HL-60 (cell line): ENCODE measurements at regions not wholly inside any gene's neighbourhood (a gene's known extent, or its start where the extent isn't known, plus 50 kb on each side); places are given as distances from the start of the nearest gene placed in this dataset.

Experiments
- DNase-seq, 2 experiments: peaks; one replicate each; pipeline ENCODE4 v3.0.0-alpha.2; 2010 to 2020; ENCODE audit warnings: low read depth in 1 of 2, low spot score in 1 of 2
- H3K27ac ChIP-seq: fragments of 250-450 bp; sonication (Bioruptor Pico); replicated peaks from 2 replicates; pipeline ENCODE4 v1.5.1; 2020; ENCODE audit warnings: mild to moderate bottlenecking, moderate library complexity
- H3K27me3 ChIP-seq: fragments of 250-450 bp; sonication (Bioruptor Pico); 2 replicates; pipeline ENCODE4 v1.5.1; 2021; ENCODE audit warnings: mild to moderate bottlenecking, moderate library complexity; ENCODE audit not compliant: insufficient read depth, poor library complexity, severe bottlenecking
- H3K4me3 ChIP-seq: replicated peaks from 2 replicates; pipeline ENCODE4 v1.5.1; 2011; ENCODE audit warnings: mild to moderate bottlenecking, control low read depth, low read length; ENCODE audit not compliant: insufficient read depth
- GABPA ChIP-seq: IDR thresholded peaks from 2 replicates; pipeline ENCODE4 v1.6.1; 2012; ENCODE audit warnings: low read depth
- POLR2AphosphoS5 ChIP-seq: IDR thresholded peaks from 2 replicates; pipeline ENCODE4 v1.6.1; 2012; ENCODE audit warnings: low read depth
- SPI1 ChIP-seq: IDR thresholded peaks from 2 replicates; pipeline ENCODE4 v1.6.1; 2012; ENCODE audit warnings: low read depth, mild to moderate bottlenecking, borderline replicate concordance
- TF ChIP-seq, protein P1 (sequence below): IDR thresholded peaks from one replicate; pipeline ENCODE4 v1.5.1; 2011; ENCODE audit warnings: low read length, control low read depth, inconsistent platforms; ENCODE audit not compliant: insufficient read depth
- TF ChIP-seq, protein P2 (sequence below): IDR thresholded peaks from 2 replicates; pipeline ENCODE4 v1.6.1; 2012; ENCODE audit warnings: low read depth; ENCODE audit not compliant: insufficient replicate concordance

DNA sequence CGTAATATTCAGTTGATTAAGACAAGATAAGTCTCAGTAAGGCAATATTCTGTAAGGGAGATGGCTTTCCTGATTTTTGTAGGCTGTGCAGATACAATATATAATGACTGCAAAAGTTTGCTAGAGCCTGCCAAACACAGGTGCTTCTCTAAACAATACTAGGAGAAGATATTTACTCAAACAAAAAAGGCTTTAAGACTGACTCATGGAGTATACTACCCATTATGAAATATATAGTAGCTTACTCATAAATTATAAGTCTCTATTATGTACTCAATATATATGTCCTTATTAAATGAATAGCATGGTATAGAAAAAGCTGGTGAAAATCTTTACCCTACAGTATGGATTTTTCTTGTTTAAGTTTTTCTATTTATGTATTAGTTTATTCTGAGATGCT is 93.2 kb upstream of the IL15 start:
- TF ChIP-seq POLR2AphosphoS5 (no peak), GABPA (no peak), SPI1 (no peak)
- TF ChIP-seq, protein P1, sequence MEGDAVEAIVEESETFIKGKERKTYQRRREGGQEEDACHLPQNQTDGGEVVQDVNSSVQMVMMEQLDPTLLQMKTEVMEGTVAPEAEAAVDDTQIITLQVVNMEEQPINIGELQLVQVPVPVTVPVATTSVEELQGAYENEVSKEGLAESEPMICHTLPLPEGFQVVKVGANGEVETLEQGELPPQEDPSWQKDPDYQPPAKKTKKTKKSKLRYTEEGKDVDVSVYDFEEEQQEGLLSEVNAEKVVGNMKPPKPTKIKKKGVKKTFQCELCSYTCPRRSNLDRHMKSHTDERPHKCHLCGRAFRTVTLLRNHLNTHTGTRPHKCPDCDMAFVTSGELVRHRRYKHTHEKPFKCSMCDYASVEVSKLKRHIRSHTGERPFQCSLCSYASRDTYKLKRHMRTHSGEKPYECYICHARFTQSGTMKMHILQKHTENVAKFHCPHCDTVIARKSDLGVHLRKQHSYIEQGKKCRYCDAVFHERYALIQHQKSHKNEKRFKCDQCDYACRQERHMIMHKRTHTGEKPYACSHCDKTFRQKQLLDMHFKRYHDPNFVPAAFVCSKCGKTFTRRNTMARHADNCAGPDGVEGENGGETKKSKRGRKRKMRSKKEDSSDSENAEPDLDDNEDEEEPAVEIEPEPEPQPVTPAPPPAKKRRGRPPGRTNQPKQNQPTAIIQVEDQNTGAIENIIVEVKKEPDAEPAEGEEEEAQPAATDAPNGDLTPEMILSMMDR = no peak
- TF ChIP-seq, protein P2, sequence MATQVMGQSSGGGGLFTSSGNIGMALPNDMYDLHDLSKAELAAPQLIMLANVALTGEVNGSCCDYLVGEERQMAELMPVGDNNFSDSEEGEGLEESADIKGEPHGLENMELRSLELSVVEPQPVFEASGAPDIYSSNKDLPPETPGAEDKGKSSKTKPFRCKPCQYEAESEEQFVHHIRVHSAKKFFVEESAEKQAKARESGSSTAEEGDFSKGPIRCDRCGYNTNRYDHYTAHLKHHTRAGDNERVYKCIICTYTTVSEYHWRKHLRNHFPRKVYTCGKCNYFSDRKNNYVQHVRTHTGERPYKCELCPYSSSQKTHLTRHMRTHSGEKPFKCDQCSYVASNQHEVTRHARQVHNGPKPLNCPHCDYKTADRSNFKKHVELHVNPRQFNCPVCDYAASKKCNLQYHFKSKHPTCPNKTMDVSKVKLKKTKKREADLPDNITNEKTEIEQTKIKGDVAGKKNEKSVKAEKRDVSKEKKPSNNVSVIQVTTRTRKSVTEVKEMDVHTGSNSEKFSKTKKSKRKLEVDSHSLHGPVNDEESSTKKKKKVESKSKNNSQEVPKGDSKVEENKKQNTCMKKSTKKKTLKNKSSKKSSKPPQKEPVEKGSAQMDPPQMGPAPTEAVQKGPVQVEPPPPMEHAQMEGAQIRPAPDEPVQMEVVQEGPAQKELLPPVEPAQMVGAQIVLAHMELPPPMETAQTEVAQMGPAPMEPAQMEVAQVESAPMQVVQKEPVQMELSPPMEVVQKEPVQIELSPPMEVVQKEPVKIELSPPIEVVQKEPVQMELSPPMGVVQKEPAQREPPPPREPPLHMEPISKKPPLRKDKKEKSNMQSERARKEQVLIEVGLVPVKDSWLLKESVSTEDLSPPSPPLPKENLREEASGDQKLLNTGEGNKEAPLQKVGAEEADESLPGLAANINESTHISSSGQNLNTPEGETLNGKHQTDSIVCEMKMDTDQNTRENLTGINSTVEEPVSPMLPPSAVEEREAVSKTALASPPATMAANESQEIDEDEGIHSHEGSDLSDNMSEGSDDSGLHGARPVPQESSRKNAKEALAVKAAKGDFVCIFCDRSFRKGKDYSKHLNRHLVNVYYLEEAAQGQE = no peak
- Histone ChIP-seq H3K27ac (no peak overlapping the region), H3K27me3 (no peaks in the 10 kb centered on the region), H3K4me3 (no peak overlapping the region)
- no peak for DNase-seq

DNA sequence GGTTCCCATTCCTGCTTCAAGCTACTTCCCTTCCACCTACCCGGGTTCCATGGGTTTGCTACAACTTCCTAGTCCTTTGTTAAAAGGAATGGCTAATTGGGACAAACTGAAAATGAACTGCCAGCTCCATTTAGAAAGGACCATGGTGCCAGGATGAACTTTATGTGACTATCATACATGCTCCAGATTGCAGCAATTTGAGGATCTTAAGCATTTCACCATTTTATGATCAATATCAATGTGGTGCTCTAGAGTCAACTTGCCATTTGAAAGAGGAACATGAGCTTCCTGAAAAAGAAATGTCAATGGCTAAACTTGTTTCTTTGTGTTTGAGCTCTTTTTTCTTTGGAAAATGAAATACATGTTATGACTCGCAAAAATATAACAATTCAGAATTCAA is 92.7 kb upstream of the IL15 start:
- Histone ChIP-seq H3K27ac (no peak overlapping the region), H3K4me3 (no peak overlapping the region), H3K27me3 (no peaks in the 10 kb centered on the region)
- no peak for DNase-seq
- no peak for TF ChIP-seq SPI1
- no peak for TF ChIP-seq GABPA
- no peak for TF ChIP-seq POLR2AphosphoS5
- TF ChIP-seq, protein P1 = no peak
- TF ChIP-seq, protein P2 = no peak

DNA sequence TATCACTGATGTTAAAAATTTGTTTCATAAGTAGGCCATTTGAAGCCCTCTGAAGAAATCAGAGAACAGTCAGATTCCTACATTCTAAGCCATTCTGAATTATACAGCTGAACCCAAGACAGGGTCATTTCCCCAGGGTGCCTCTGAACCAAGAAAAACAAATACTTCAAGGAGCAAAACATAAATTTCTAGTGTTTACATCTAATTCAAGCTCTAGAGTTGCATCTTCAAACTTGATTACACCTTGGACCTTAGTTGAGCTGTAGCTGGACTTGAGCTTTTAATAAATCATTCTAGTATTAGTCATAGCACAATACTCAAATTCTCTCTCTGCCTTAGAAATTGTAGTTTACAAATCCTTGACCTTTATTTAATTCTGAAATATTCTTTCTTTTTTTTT is 87.6 kb upstream of the IL15 start:
- DNase-seq = no peak
- no peak overlapping the region for H3K27ac ChIP-seq
- TF ChIP-seq GABPA (no peak), POLR2AphosphoS5 (no peak), SPI1 (no peak)
- TF ChIP-seq, protein P1 = no peak
- TF ChIP-seq, protein P2 = no peak
- H3K4me3 ChIP-seq = no peak overlapping the region
- no peaks in the 10 kb centered on the region for H3K27me3 ChIP-seq
